Astrocyte (in vitro differentiated cells and primary cell): ENCODE measurements at regions not wholly inside any gene's neighbourhood (a gene's known extent, or its start where the extent isn't known, plus 50 kb on each side); places are given as distances from the start of the nearest gene placed in this dataset.

Experiments used
- DNase-seq: peaks from one replicate; pipeline ENCODE4 v3.0.0-alpha.2; 2010; ENCODE audit warnings: low read depth
- FAIRE-seq: peaks from 2 replicates; lab custom pipeline; 2011; peaks lifted over from hg19 to GRCh38; lab: Jason Lieb, UNC
- H2AFZ ChIP-seq: 2 replicates; pipeline ENCODE4 v1.6.0; 2012; ENCODE audit warnings: low read depth, low read length, inconsistent platforms
- H3K27ac ChIP-seq: 2 replicates; pipeline ENCODE4 v1.5.1; 2011; ENCODE audit warnings: low read depth, low read length, inconsistent platforms
- H3K27me3 ChIP-seq: 2 replicates; pipeline ENCODE4 v1.6.0; 2011; ENCODE audit warnings: low read length, inconsistent platforms; ENCODE audit not compliant: insufficient read depth
- H3K36me3 ChIP-seq: 2 replicates; pipeline ENCODE4 v1.5.1; 2011; ENCODE audit warnings: low read length, inconsistent platforms; ENCODE audit not compliant: insufficient read depth
- H3K4me1 ChIP-seq: 2 replicates; pipeline ENCODE4 v1.5.1; 2011; ENCODE audit warnings: low read length, inconsistent platforms; ENCODE audit not compliant: insufficient read depth
- H3K4me2 ChIP-seq: 2 replicates; pipeline ENCODE4 v1.6.0; 2012; ENCODE audit warnings: low read length, inconsistent platforms
- H3K4me3 ChIP-seq: 2 replicates; pipeline ENCODE4 v1.5.1; 2011; ENCODE audit warnings: low read depth, mild to moderate bottlenecking, low read length, inconsistent platforms; ENCODE audit not compliant: insufficient read depth
- H3K79me2 ChIP-seq: 2 replicates; pipeline ENCODE4 v1.6.0; 2012; ENCODE audit warnings: mild to moderate bottlenecking, low read length, inconsistent platforms; ENCODE audit not compliant: insufficient read depth
- H3K9ac ChIP-seq: 2 replicates; pipeline ENCODE4 v1.6.0; 2012; ENCODE audit warnings: mild to moderate bottlenecking, low read length, inconsistent platforms
- H3K9me3 ChIP-seq: 2 replicates; pipeline ENCODE4 v1.5.1; 2012; ENCODE audit warnings: low read depth, mild to moderate bottlenecking, low read length, inconsistent platforms; ENCODE audit not compliant: insufficient read depth
- H4K20me1 ChIP-seq: 2 replicates; pipeline ENCODE4 v1.6.0; 2012; ENCODE audit warnings: low read length, inconsistent platforms; ENCODE audit not compliant: insufficient read depth
- H3K27ac Mint-ChIP-seq: one replicate; pipeline ENCODE4 v1.8.0; 2021; ENCODE audit warnings: mild to moderate bottlenecking, mixed read lengths; ENCODE audit not compliant: unreplicated experiment
- H3K27me3 Mint-ChIP-seq: one replicate; pipeline ENCODE4 v1.8.0; 2021; ENCODE audit warnings: low read depth, mixed read lengths; ENCODE audit not compliant: unreplicated experiment
- H3K36me3 Mint-ChIP-seq: one replicate; pipeline ENCODE4 v1.8.0; 2021; ENCODE audit warnings: low read depth, mixed read lengths; ENCODE audit not compliant: unreplicated experiment
- H3K4me1 Mint-ChIP-seq: one replicate; pipeline ENCODE4 v1.8.0; 2021; ENCODE audit warnings: low read depth, mixed read lengths; ENCODE audit not compliant: unreplicated experiment
- H3K4me3 Mint-ChIP-seq: one replicate; pipeline ENCODE4 v1.8.0; 2021; ENCODE audit warnings: mild to moderate bottlenecking, moderate library complexity, mixed read lengths; ENCODE audit not compliant: unreplicated experiment
- H3K9me3 Mint-ChIP-seq: one replicate; pipeline ENCODE4 v1.8.0; 2021; ENCODE audit warnings: mild to moderate bottlenecking, mixed read lengths; ENCODE audit not compliant: unreplicated experiment
- CTCF ChIP-seq: IDR thresholded peaks from 2 replicates; pipeline ENCODE4 v1.5.1; 2011; ENCODE audit warnings: low read depth, mild to moderate bottlenecking, inconsistent platforms, low read length, moderate library complexity; ENCODE audit not compliant: insufficient read depth
- EZH2 ChIP-seq: IDR thresholded peaks from 2 replicates; pipeline ENCODE4 v1.6.1; 2012; ENCODE audit warnings: mild to moderate bottlenecking, low read length, inconsistent platforms; ENCODE audit not compliant: insufficient read depth

GRCh38 chr3:107919239-107919638 is 171.6 kb downstream of the CD47 start:
- H3K27me3 Mint-ChIP-seq: peaks cover 5% of the 10 kb centered on the region

GRCh38 chr3:107916171-107916570 is 174.7 kb downstream of the CD47 start:
- H3K4me3 ChIP-seq: no peak overlapping the region
- peaks cover 2% of the 10 kb centered on the region for H3K27me3 ChIP-seq
- Mint-ChIP-seq H3K36me3 (no peaks in the 10 kb centered on the region), H3K4me1 (no peaks in the 10 kb centered on the region), H3K27ac (no peak overlapping the region), H3K4me3 (no peak overlapping the region), H3K27me3 (peaks cover 1% of the 10 kb centered on the region), H3K9me3 (no peaks in the 10 kb centered on the region)
- no peak overlapping the region for H3K27ac ChIP-seq
- no peak overlapping the region for H3K9ac ChIP-seq
- no peak for DNase-seq
- H3K4me2 ChIP-seq: no peak overlapping the region
- TF ChIP-seq CTCF (no peak), EZH2 (no peak)
- no peaks in the 10 kb centered on the region for H3K36me3 ChIP-seq
- no peaks in the 10 kb centered on the region for H3K4me1 ChIP-seq
- FAIRE-seq: no peak
- no peak overlapping the region for H2AFZ ChIP-seq
- no peaks in the 10 kb centered on the region for H3K79me2 ChIP-seq
- no peaks in the 10 kb centered on the region for H3K9me3 ChIP-seq
- no peaks in the 10 kb centered on the region for H4K20me1 ChIP-seq

More at GRCh38 chr3:107919239-107919638, 171.6 kb downstream of the CD47 start:
- Histone ChIP-seq H3K27me3 (peaks cover 2% of the 10 kb centered on the region), H4K20me1 (no peaks in the 10 kb centered on the region), H3K27ac (no peak overlapping the region), H3K9me3 (no peaks in the 10 kb centered on the region), H3K9ac (no peak overlapping the region), H3K36me3 (no peaks in the 10 kb centered on the region), H2AFZ (no peak overlapping the region), H3K4me3 (no peak overlapping the region), H3K4me2 (no peak overlapping the region), H3K79me2 (no peaks in the 10 kb centered on the region), H3K4me1 (no peaks in the 10 kb centered on the region)
- FAIRE-seq: no peak
- no peak for TF ChIP-seq CTCF
- no peak for DNase-seq
- Mint-ChIP-seq H3K27ac (no peak overlapping the region), H3K36me3 (no peaks in the 10 kb centered on the region), H3K9me3 (no peaks in the 10 kb centered on the region), H3K4me1 (no peaks in the 10 kb centered on the region), H3K4me3 (no peak overlapping the region)

- TF ChIP-seq CTCF (no peak), EZH2 (no peak)
- Histone ChIP-seq H3K27ac (no peak overlapping the region), H3K4me1 (no peaks in the 10 kb centered on the region), H3K79me2 (no peaks in the 10 kb centered on the region), H3K4me2 (no peak overlapping the region), H3K36me3 (no peaks in the 10 kb centered on the region), H2AFZ (no peak overlapping the region), H3K9ac (no peak overlapping the region), H3K9me3 (no peaks in the 10 kb centered on the region), H4K20me1 (no peaks in the 10 kb centered on the region), H3K4me3 (no peak overlapping the region), H3K27me3 (peaks cover 2% of the 10 kb centered on the region)
- no peaks in the 10 kb centered on the region for H3K9me3 Mint-ChIP-seq
- no peak for FAIRE-seq
- H3K27ac Mint-ChIP-seq: no peak overlapping the region
- no peak overlapping the region for H3K4me3 Mint-ChIP-seq
- no peaks in the 10 kb centered on the region for H3K36me3 Mint-ChIP-seq
- H3K4me1 Mint-ChIP-seq: no peaks in the 10 kb centered on the region
- H3K27me3 Mint-ChIP-seq: peaks cover 1% of the 10 kb centered on the region
- no peak for DNase-seq
These were observed 175.1 kb downstream of the CD47 start for GRCh38 chr3:107915706-107916105.
